NCI-H82 (cell line): ENCODE measurements at regions not wholly inside any gene's neighbourhood (a gene's known extent, or its start where the extent isn't known, plus 50 kb on each side); places are given as distances from the start of the nearest gene placed in this dataset.
"Not testable (repeated sequence)": the region's sequence is repeated elsewhere in the genome, so short reads cannot be mapped to it uniquely, and the experiment has no call there.

Experiments used
- DNase-seq: peaks from one replicate; lab custom pipeline; 2025; lab: John Stamatoyannopoulos, UW

DNA sequence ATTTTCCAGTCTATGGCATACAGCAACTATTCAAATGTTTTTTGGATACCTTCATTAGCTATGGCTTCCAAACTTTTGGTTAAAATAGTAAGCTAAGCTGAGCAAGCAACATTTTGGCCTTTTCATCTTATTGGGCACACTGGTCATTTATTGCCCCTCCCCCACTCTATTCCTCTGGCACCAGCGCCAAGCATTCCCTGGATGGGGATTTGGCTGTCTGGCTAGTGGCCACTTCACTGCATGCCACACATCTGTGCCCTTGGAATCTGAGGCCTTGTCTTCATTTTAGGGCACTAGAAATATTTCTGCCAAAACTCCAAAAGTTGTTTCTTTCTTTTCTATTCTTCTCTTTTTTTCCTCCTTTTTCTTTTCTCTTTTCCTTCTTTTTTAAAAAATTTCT is 305.8 kb upstream of the POTED start:
- not testable (repeated sequence) for DNase-seq

- peak; percentile 71 for DNase-seq
These were observed 304.7 kb upstream of the POTED start for GRCh38 chr21:13304901-13305300.

DNA sequence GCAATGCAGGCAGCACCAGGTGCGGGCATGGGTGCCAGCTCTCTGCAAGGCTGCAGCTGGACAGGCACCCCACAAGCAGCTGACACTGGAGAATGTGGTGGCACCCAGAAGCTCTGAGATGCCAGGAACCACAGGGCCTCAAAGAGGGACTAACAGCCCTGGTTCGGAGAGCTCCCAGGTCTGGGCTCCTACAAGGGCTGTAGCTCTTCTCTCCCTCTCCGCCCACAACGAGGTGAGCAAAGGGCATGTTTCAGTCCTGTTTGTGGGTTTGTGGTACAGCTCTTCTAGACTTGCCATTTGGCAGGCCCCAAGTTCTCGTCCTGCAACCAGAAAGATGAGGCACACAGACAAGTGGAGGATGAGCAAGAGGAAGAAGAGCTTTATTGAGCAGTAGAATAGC is 299.5 kb upstream of the POTED start:
- DNase-seq, result not testable (repeated sequence)

DNA sequence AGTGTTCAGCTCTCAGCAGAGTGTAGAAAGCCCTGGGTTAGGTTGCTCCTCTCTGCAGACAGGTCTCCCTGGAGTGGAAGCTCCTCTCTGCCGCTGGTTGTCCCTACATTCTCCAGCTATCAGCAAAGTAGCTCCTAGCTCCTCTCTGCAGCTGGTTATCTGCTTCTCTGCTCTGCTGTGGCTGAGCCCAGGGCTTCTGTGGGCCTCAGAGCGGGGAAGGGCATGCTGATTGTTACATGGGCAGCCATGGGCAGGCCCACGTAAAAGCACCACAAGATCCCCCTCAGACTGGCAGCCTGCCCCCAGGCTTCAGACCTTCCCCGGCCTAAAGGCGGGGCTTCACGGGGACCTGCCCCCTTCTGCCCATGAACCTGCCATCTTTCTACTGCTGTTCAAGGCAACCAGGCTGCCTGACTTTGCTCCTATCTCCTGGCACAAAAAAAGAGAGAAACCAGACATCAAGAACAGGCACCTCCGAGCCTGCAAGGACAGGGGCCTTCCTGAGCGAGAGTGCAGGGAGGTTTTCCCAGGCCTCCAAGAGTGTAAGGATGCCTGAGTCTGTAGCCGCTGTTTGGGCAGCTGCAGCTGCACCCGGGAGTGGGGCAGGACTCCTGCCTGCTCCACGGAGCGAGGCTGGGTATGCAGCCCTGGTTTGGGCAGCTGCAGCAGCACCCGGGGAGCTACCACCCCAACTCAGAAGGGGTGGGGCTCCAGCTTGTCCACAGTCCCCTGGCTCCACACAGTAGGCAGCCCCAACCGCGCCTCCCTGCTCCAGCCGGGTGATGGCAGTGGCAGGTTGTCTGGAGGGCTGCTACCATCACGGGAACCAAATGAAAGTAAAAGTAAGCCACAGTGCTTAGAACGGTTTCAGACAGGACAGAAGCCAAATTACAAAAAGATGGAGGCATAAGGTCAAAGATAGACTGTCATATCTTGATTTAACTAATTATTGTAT is 298.7 kb upstream of the POTED start:
- not testable (repeated sequence) for DNase-seq

- not testable (repeated sequence) for DNase-seq
These were observed 290.9 kb upstream of the POTED start for GRCh38 chr21:13318718-13319117.

DNA sequence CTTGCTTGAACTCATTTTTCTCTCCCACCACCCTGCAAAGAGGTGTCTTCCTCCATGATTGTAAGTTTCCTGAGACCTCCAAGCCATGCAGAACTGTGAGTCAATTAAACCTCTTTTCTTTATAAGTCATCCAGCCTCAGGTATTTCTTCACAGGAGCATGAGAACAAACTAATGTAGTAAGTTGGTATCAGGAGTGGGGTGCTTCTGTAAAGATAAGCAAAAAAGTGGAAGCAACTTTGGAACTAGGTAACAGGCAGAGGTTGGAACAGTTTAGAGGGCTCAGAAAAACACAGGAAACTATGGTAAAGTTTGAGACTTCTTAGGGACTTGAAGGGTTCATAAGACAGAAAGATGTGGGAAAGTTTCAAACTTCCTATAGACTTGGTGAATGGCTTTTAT is 287.7 kb upstream of the POTED start:
- not testable (repeated sequence) for DNase-seq

GRCh38 chr21:13340670-13341234 is 268.8 kb upstream of the POTED start:
- not testable (repeated sequence) for DNase-seq

GRCh38 chr21:13351521-13351920 is 258.1 kb upstream of the POTED start:
- not testable (repeated sequence) for DNase-seq

- DNase-seq, result not testable (repeated sequence)
These were observed 249.4 kb upstream of the POTED start for GRCh38 chr21:13360175-13360574.

GRCh38 chr21:13368200-13368599 is 241.4 kb upstream of the POTED start:
- no peak for DNase-seq

GRCh38 chr21:13372721-13373120 is 236.9 kb upstream of the POTED start:
- not testable (repeated sequence) for DNase-seq

GRCh38 chr21:13378943-13379342 is 230.6 kb upstream of the POTED start:
- not testable (repeated sequence) for DNase-seq

- DNase-seq, result not testable (repeated sequence)
These were observed 230.0 kb upstream of the POTED start for GRCh38 chr21:13379566-13379965.

GRCh38 chr21:13380561-13380960 is 229.0 kb upstream of the POTED start:
- DNase-seq, result not testable (repeated sequence)

- DNase-seq, result not testable (repeated sequence)
These were observed 225.4 kb upstream of the POTED start for GRCh38 chr21:13384143-13384542.

DNA sequence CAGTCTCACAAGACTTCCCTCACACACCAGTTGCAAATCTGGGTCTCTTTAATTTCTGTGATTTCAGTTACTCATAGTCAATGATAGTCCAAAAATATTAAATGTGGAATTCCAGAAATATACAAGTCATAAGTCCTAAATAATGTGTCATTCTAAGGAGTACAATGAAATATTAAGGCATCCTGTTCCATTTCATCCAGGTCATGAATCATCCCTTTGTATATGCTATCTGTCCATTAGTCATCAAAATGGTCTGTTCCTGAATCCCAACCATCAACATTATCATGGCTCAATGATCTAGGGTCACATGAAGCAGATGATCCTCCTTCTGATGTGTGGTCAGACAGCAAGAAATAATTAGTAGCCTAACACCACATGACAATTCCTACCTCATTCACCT is 200.4 kb upstream of the POTED start:
- DNase-seq, result not testable (repeated sequence)

GRCh38 chr21:13435863-13436262 is 173.7 kb upstream of the POTED start:
- DNase-seq, result not testable (repeated sequence)

DNA sequence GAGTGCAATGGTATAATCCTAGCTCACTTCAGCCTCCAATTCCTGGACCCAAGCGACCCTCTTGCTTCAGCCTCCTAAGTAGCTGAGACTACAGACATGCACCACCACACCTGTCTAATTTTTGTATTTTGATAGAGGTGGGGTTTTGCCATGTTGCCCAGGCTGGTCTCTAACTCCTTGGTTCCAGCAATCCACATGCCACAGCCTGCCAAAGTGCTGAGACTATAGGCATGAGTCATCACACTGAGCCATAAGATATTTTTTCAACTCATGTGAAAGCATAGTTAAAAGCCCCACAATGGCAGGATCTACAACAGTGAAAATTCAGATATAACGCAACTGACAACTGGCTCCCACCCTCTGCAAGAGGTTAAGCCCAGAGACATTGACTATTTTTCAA is 161.8 kb upstream of the POTED start:
- not testable (repeated sequence) for DNase-seq

DNA sequence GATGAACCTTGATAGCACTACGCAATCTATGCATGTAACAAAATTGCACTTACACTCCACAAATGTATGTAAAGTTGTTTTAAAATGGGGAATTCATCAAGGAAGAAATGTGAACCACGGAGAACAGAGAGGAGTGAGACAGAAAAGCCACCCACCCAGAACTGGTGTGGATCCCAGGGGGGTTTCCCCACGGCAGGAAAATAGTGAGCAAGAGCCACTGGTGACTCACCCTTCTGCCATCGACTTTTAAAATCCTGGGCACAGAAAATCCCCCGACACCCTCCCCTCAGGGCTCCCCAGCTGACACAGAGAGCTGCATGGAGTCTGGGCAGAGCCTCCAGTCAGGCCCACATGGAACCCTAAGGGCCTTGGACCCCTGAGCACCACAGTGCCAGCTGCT is 146.0 kb upstream of the POTED start:
- not testable (repeated sequence) for DNase-seq
